ENCODE measurements at regions not wholly inside any gene's neighbourhood (a gene's known extent, or its start where the extent isn't known, plus 50 kb on each side); places are given as distances from the start of the nearest gene placed in this dataset.

DNA sequence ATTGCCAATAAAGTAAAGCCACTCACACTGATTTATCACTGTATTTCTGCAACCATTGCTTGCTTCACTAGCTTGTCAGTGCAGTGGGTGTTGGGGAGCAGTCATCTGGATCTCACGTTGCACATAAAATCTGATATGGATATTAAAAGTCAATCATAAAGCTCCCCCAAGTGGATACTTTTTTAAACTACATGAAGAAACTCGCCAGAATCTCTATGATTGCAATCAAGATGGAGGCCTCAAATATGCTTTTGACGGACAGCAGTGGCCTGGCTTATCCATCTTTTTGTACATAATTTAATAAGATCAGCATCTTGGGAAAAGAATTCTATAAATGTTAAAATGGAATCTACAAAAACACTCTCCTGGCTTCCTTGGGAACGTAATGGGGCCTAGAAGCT is 137.7 kb downstream of the WT1 start (continued):
- no peak for TF ChIP-seq NRF1 (IDR thresholded peaks at IDR 0.05; ENCODE audit: low read depth, low read length)
- no peak for TF ChIP-seq TAF1 (IDR thresholded peaks at IDR 0.05; ENCODE audit: borderline replicate concordance, low read depth, low read length)

DNA sequence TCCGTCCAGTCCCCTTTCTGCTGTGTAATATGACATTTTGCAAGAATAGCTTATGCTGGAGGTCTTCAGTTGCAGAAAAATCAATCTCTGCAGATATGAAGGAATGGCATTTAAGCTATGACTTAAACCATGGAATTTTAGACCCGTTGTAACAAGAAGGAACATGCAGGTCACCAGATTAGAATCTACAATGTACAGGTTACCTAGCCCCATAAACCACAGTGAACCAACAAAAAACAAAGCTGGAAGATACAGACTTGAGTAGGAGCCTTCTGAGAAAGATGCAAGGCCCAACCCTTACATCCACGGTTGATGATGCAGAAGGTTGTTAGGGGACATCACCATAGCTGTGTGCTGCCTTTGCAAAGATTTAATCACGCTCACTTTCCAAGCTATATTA is 132.5 kb downstream of the WT1 start:
- H3K79me2 ChIP-seq (ENCODE audit: insufficient read depth), result no peaks in the 10 kb centered on the region
- no peaks in the 10 kb centered on the region for H3K36me3 ChIP-seq (replicated peaks in 1 of 2; ENCODE audit: control insufficient read depth in 1 of 2, insufficient read depth in 2 of 2, low read length in 1 of 2)
- no peaks in the 10 kb centered on the region for H3K9me3 ChIP-seq
- H3K27me3 ChIP-seq (ENCODE audit: insufficient read depth), result 0 out of 2 replicates have a peak, but pooled peaks cover 7% of the 10 kb centered on the region
- H3K4me1 ChIP-seq (ENCODE audit: control insufficient read depth in 1 of 2, insufficient read depth in 2 of 2, low read depth in 1 of 2, low read length in 1 of 2), result no peaks in the 10 kb centered on the region; a peak in 1 of 4 replicates
- no peak overlapping the region for H3K9ac ChIP-seq
- no peak overlapping the region for H3K27ac ChIP-seq (ENCODE audit: low read depth in 2 of 2, low read length in 1 of 2)
- H3K9me2 ChIP-seq, result no peaks in the 10 kb centered on the region
- no peaks in the 10 kb centered on the region for H4K20me1 ChIP-seq (ENCODE audit: insufficient read depth)
- no peak overlapping the region for H3K4me3 ChIP-seq (ENCODE audit: low read depth in 2 of 2, low read length in 1 of 2)
- ChIA-PET POLR2A (no interaction called here), CTCF (interaction anchor here (1.2 to 1.8 kb wide), 2 partner anchors 10 to 21 kb away, joined by 3 to 5 read pairs; no protein-coding TSS in a partner anchor)
- H2AFZ ChIP-seq (ENCODE audit: low read depth), result no peak overlapping the region
- no peak overlapping the region for H3K4me2 ChIP-seq
- TF ChIP-seq MEF2A (IDR thresholded peaks at IDR 0.05; ENCODE audit: borderline replicate concordance, low read depth) (no peak), POLR2AphosphoS5 (IDR thresholded peaks at IDR 0.05; ENCODE audit: low read depth, low read length) (no peak), JUND (IDR thresholded peaks at IDR 0.05) (no peak), RAD21 (IDR thresholded peaks at IDR 0.05; ENCODE audit: low read length) (no peak), SMC3 (IDR thresholded peaks at IDR 0.05; ENCODE audit: low read depth, low read length) (no peak), TEAD4 (IDR thresholded peaks at IDR 0.05; ENCODE audit: borderline replicate concordance, insufficient read depth) (no peak), FOSL2 (IDR thresholded peaks at IDR 0.05; ENCODE audit: borderline replicate concordance, low read depth) (no peak), MXI1 (IDR thresholded peaks at IDR 0.05; ENCODE audit: low read depth, low read length) (no peak), CHD2 (IDR thresholded peaks at IDR 0.05; ENCODE audit: low read length, partially characterized antibody) (no peak), EZH2phosphoT487 (IDR thresholded peaks at IDR 0.05; ENCODE audit: borderline replicate concordance, low read depth) (no peak), GABPA (IDR thresholded peaks at IDR 0.05; ENCODE audit: low read depth) (no peak), TCF12 (IDR thresholded peaks at IDR 0.05) (no peak), ELF1 (IDR thresholded peaks at IDR 0.05) (no peak)
- TF ChIP-seq, protein P1, sequence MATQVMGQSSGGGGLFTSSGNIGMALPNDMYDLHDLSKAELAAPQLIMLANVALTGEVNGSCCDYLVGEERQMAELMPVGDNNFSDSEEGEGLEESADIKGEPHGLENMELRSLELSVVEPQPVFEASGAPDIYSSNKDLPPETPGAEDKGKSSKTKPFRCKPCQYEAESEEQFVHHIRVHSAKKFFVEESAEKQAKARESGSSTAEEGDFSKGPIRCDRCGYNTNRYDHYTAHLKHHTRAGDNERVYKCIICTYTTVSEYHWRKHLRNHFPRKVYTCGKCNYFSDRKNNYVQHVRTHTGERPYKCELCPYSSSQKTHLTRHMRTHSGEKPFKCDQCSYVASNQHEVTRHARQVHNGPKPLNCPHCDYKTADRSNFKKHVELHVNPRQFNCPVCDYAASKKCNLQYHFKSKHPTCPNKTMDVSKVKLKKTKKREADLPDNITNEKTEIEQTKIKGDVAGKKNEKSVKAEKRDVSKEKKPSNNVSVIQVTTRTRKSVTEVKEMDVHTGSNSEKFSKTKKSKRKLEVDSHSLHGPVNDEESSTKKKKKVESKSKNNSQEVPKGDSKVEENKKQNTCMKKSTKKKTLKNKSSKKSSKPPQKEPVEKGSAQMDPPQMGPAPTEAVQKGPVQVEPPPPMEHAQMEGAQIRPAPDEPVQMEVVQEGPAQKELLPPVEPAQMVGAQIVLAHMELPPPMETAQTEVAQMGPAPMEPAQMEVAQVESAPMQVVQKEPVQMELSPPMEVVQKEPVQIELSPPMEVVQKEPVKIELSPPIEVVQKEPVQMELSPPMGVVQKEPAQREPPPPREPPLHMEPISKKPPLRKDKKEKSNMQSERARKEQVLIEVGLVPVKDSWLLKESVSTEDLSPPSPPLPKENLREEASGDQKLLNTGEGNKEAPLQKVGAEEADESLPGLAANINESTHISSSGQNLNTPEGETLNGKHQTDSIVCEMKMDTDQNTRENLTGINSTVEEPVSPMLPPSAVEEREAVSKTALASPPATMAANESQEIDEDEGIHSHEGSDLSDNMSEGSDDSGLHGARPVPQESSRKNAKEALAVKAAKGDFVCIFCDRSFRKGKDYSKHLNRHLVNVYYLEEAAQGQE (IDR thresholded peaks at IDR 0.05; ENCODE audit: low read depth, low read length), result no peak
- TF ChIP-seq, protein P2, sequence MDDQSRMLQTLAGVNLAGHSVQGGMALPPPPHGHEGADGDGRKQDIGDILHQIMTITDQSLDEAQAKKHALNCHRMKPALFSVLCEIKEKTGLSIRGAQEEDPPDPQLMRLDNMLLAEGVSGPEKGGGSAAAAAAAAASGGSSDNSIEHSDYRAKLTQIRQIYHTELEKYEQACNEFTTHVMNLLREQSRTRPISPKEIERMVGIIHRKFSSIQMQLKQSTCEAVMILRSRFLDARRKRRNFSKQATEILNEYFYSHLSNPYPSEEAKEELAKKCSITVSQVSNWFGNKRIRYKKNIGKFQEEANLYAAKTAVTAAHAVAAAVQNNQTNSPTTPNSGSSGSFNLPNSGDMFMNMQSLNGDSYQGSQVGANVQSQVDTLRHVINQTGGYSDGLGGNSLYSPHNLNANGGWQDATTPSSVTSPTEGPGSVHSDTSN (IDR thresholded peaks at IDR 0.05), result no peak
- no peaks in the 10 kb centered on the region for H3F3A ChIP-seq (replicated peaks; ENCODE audit: insufficient read depth)
- WGBS (ENCODE audit: low lambda C conversion rate), result 37% methylated on average over 4 of the region's 4 CpGs
- no peak for DNase-seq
